ENCODE measurements at regions not wholly inside any gene's neighbourhood (a gene's known extent, or its start where the extent isn't known, plus 50 kb on each side); places are given as distances from the start of the nearest gene placed in this dataset.

- H3K4me3 ChIP-seq (ENCODE audit: low read length) = no peak overlapping the region
- POLR2A ChIA-PET = no interaction called here
Observed at GRCh38 chr4:111879539-111879938, 265.7 kb upstream of the FAM241A start.

GRCh38 chr4:111880116-111880515, 265.1 kb upstream of the FAM241A start:
- H3K4me1 Mint-ChIP-seq = no peaks in the 10 kb centered on the region
- peaks cover 0 to 5% (median 0%) of the 10 kb centered on the region in 5 donors for H3K9me3 Mint-ChIP-seq
- H3K36me3 ChIP-seq (ENCODE audit: insufficient read depth, low read length) = no peaks in the 10 kb centered on the region
- H3K4me3 ChIP-seq (ENCODE audit: low read length) = no peak overlapping the region
- no peak for DNase-seq
- ChIA-PET POLR2A (no interaction called here), CTCF (no interaction called here)
- H3K27me3 ChIP-seq (ENCODE audit: insufficient read depth, low read length, poor library complexity, severe bottlenecking) = no peaks in the 10 kb centered on the region
- no peaks in the 10 kb centered on the region for H3K36me3 Mint-ChIP-seq
- no peaks in the 10 kb centered on the region for H3K9me3 ChIP-seq (ENCODE audit: low read length)
- no peaks in the 10 kb centered on the region for H3K4me1 ChIP-seq (ENCODE audit: insufficient read depth, low read length)
- no peak overlapping the region for H3K27ac ChIP-seq (ENCODE audit: low read depth, low read length)
- no peaks in the 10 kb centered on the region for H3K27me3 Mint-ChIP-seq
- no peak overlapping the region for H3K27ac Mint-ChIP-seq
- H3K4me3 Mint-ChIP-seq = no peak overlapping the region

More at GRCh38 chr4:111879539-111879938, 265.7 kb upstream of the FAM241A start:
- H3K27me3 Mint-ChIP-seq = no peaks in the 10 kb centered on the region
- Histone ChIP-seq H3K36me3 (ENCODE audit: insufficient read depth, low read length) (no peaks in the 10 kb centered on the region), H3K27ac (ENCODE audit: low read depth, low read length) (no peak overlapping the region), H3K27me3 (ENCODE audit: insufficient read depth, low read length, poor library complexity, severe bottlenecking) (no peaks in the 10 kb centered on the region), H3K9me3 (ENCODE audit: low read length) (no peaks in the 10 kb centered on the region), H3K4me1 (ENCODE audit: insufficient read depth, low read length) (no peaks in the 10 kb centered on the region)
- no peak for DNase-seq
- H3K27ac Mint-ChIP-seq = no peak overlapping the region
- no peak overlapping the region for H3K4me3 Mint-ChIP-seq
- no peaks in the 10 kb centered on the region for H3K36me3 Mint-ChIP-seq
- peaks cover 0 to 5% (median 0%) of the 10 kb centered on the region in 5 donors for H3K9me3 Mint-ChIP-seq
- H3K4me1 Mint-ChIP-seq = no peaks in the 10 kb centered on the region
- CTCF ChIA-PET = no interaction called here

GRCh38 chr4:111883557-111883999, 261.7 kb upstream of the FAM241A start:
- no peak overlapping the region for H3K4me3 ChIP-seq (ENCODE audit: low read length)
- Mint-ChIP-seq H3K4me1 (no peaks in the 10 kb centered on the region), H3K36me3 (no peaks in the 10 kb centered on the region), H3K27me3 (no peaks in the 10 kb centered on the region), H3K4me3 (no peak overlapping the region), H3K9me3 (peaks cover 0 to 2% (median 0%) of the 10 kb centered on the region in 5 donors), H3K27ac (no peak overlapping the region)
- H3K9me3 ChIP-seq (ENCODE audit: low read length) = no peaks in the 10 kb centered on the region
- H3K36me3 ChIP-seq (ENCODE audit: insufficient read depth, low read length) = no peaks in the 10 kb centered on the region
- no peak for DNase-seq
- H3K27ac ChIP-seq (ENCODE audit: low read depth, low read length) = no peak overlapping the region
- POLR2A ChIA-PET = no interaction called here
- CTCF ChIA-PET = no interaction called here
- H3K27me3 ChIP-seq (ENCODE audit: insufficient read depth, low read length, poor library complexity, severe bottlenecking) = no peaks in the 10 kb centered on the region
- H3K4me1 ChIP-seq (ENCODE audit: insufficient read depth, low read length) = no peaks in the 10 kb centered on the region

GRCh38 chr4:111890412-111890811, 254.8 kb upstream of the FAM241A start:
- Histone ChIP-seq H3K9me3 (ENCODE audit: low read length) (no peaks in the 10 kb centered on the region), H3K4me3 (ENCODE audit: low read length) (no peak overlapping the region), H3K4me1 (ENCODE audit: insufficient read depth, low read length) (no peaks in the 10 kb centered on the region), H3K27ac (ENCODE audit: low read depth, low read length) (no peak overlapping the region), H3K36me3 (ENCODE audit: insufficient read depth, low read length) (no peaks in the 10 kb centered on the region), H3K27me3 (ENCODE audit: insufficient read depth, low read length, poor library complexity, severe bottlenecking) (no peaks in the 10 kb centered on the region)
- no peaks in the 10 kb centered on the region for H3K36me3 Mint-ChIP-seq
- peaks cover 1 to 6% (median 5%) of the 10 kb centered on the region in 5 donors for H3K9me3 Mint-ChIP-seq
- ChIA-PET POLR2A (no interaction called here), CTCF (no interaction called here)
- no peaks in the 10 kb centered on the region for H3K4me1 Mint-ChIP-seq
- no peak overlapping the region for H3K4me3 Mint-ChIP-seq
- no peaks in the 10 kb centered on the region for H3K27me3 Mint-ChIP-seq
- no peak overlapping the region for H3K27ac Mint-ChIP-seq
- no peak for DNase-seq

- peaks cover 0 to 11% (median 0%) of the 10 kb centered on the region in 5 donors for H3K9me3 Mint-ChIP-seq
- no peak for DNase-seq
- Histone ChIP-seq H3K9me3 (ENCODE audit: low read length) (no peaks in the 10 kb centered on the region), H3K36me3 (ENCODE audit: insufficient read depth, low read length) (no peaks in the 10 kb centered on the region), H3K27me3 (ENCODE audit: insufficient read depth, low read length, poor library complexity, severe bottlenecking) (no peaks in the 10 kb centered on the region), H3K4me1 (ENCODE audit: insufficient read depth, low read length) (no peaks in the 10 kb centered on the region), H3K27ac (ENCODE audit: low read depth, low read length) (no peak overlapping the region), H3K4me3 (ENCODE audit: low read length) (no peak overlapping the region)
- ChIA-PET CTCF (interaction anchor here (1.3 kb wide), 1 partner anchor 11 kb away, joined by 3 read pairs; no protein-coding TSS in a partner anchor), POLR2A (no interaction called here)
- no peaks in the 10 kb centered on the region for H3K27me3 Mint-ChIP-seq
- H3K27ac Mint-ChIP-seq = no peak overlapping the region
- H3K36me3 Mint-ChIP-seq = no peaks in the 10 kb centered on the region
- H3K4me3 Mint-ChIP-seq = no peak overlapping the region
- no peaks in the 10 kb centered on the region for H3K4me1 Mint-ChIP-seq
Observed at GRCh38 chr4:111905511-111905910, 239.7 kb upstream of the FAM241A start.

GRCh38 chr4:111919639-111920038, 225.6 kb upstream of the FAM241A start:
- ChIA-PET CTCF (no interaction called here), POLR2A (no interaction called here)
- H3K9me3 ChIP-seq (ENCODE audit: low read length) = no peaks in the 10 kb centered on the region
- H3K4me1 ChIP-seq (ENCODE audit: insufficient read depth, low read length) = no peaks in the 10 kb centered on the region
- H3K36me3 ChIP-seq (ENCODE audit: insufficient read depth, low read length) = no peaks in the 10 kb centered on the region
- no peak overlapping the region for H3K27ac Mint-ChIP-seq
- H3K4me1 Mint-ChIP-seq = no peaks in the 10 kb centered on the region
- no peaks in the 10 kb centered on the region for H3K27me3 Mint-ChIP-seq
- no peak overlapping the region for H3K4me3 ChIP-seq (ENCODE audit: low read length)
- peaks cover 0 to 8% (median 2%) of the 10 kb centered on the region in 5 donors for H3K9me3 Mint-ChIP-seq
- H3K27me3 ChIP-seq (ENCODE audit: insufficient read depth, low read length, poor library complexity, severe bottlenecking) = no peaks in the 10 kb centered on the region
- H3K4me3 Mint-ChIP-seq = no peak overlapping the region
- H3K36me3 Mint-ChIP-seq = no peaks in the 10 kb centered on the region
- no peak overlapping the region for H3K27ac ChIP-seq (ENCODE audit: low read depth, low read length)
- DNase-seq = no peak

- Histone ChIP-seq H3K27me3 (ENCODE audit: insufficient read depth, low read length, poor library complexity, severe bottlenecking) (no peaks in the 10 kb centered on the region), H3K4me1 (ENCODE audit: insufficient read depth, low read length) (no peaks in the 10 kb centered on the region), H3K27ac (ENCODE audit: low read depth, low read length) (no peak overlapping the region), H3K36me3 (ENCODE audit: insufficient read depth, low read length) (no peaks in the 10 kb centered on the region), H3K4me3 (ENCODE audit: low read length) (no peak overlapping the region), H3K9me3 (ENCODE audit: low read length) (no peaks in the 10 kb centered on the region)
- no peak overlapping the region for H3K4me3 Mint-ChIP-seq
- no peaks in the 10 kb centered on the region for H3K36me3 Mint-ChIP-seq
- no peaks in the 10 kb centered on the region for H3K4me1 Mint-ChIP-seq
- DNase-seq = no peak
- no peak overlapping the region for H3K27ac Mint-ChIP-seq
- no peaks in the 10 kb centered on the region for H3K27me3 Mint-ChIP-seq
- CTCF ChIA-PET = no interaction called here
- H3K9me3 Mint-ChIP-seq = peaks cover 0 to 7% (median 0%) of the 10 kb centered on the region in 5 donors
- POLR2A ChIA-PET = no interaction called here
Observed at GRCh38 chr4:111921714-111922113, 223.5 kb upstream of the FAM241A start.

- H3K4me1 ChIP-seq (ENCODE audit: insufficient read depth, low read length) = no peaks in the 10 kb centered on the region
- no peaks in the 10 kb centered on the region for H3K9me3 ChIP-seq (ENCODE audit: low read length)
- no peak overlapping the region for H3K4me3 ChIP-seq (ENCODE audit: low read length)
- Mint-ChIP-seq H3K4me1 (no peaks in the 10 kb centered on the region), H3K27me3 (no peaks in the 10 kb centered on the region), H3K9me3 (peaks cover 0 to 6% (median 2%) of the 10 kb centered on the region in 5 donors), H3K27ac (no peak overlapping the region), H3K36me3 (no peaks in the 10 kb centered on the region), H3K4me3 (no peak overlapping the region)
- no peak for DNase-seq
- no peaks in the 10 kb centered on the region for H3K27me3 ChIP-seq (ENCODE audit: insufficient read depth, low read length, poor library complexity, severe bottlenecking)
- H3K27ac ChIP-seq (ENCODE audit: low read depth, low read length) = no peak overlapping the region
- H3K36me3 ChIP-seq (ENCODE audit: insufficient read depth, low read length) = no peaks in the 10 kb centered on the region
- POLR2A ChIA-PET = no interaction called here
- CTCF ChIA-PET = no interaction called here
Observed at GRCh38 chr4:111923786-111924185, 221.5 kb upstream of the FAM241A start.

- no peak for DNase-seq
- CTCF ChIA-PET = no interaction called here
- no peaks in the 10 kb centered on the region for H3K36me3 Mint-ChIP-seq
- H3K36me3 ChIP-seq (ENCODE audit: insufficient read depth, low read length) = no peaks in the 10 kb centered on the region
- H3K9me3 ChIP-seq (ENCODE audit: low read length) = no peaks in the 10 kb centered on the region
- no peaks in the 10 kb centered on the region for H3K27me3 ChIP-seq (ENCODE audit: insufficient read depth, low read length, poor library complexity, severe bottlenecking)
- H3K27ac Mint-ChIP-seq = no peak overlapping the region
- H3K4me3 ChIP-seq (ENCODE audit: low read length) = no peak overlapping the region
- H3K27me3 Mint-ChIP-seq = no peaks in the 10 kb centered on the region
- no peaks in the 10 kb centered on the region for H3K4me1 Mint-ChIP-seq
- H3K27ac ChIP-seq (ENCODE audit: low read depth, low read length) = no peak overlapping the region
- H3K9me3 Mint-ChIP-seq = peaks cover 0 to 3% (median 2%) of the 10 kb centered on the region in 5 donors
- POLR2A ChIA-PET = no interaction called here
- H3K4me1 ChIP-seq (ENCODE audit: insufficient read depth, low read length) = no peaks in the 10 kb centered on the region
- no peak overlapping the region for H3K4me3 Mint-ChIP-seq
Observed at GRCh38 chr4:111924696-111925095, 220.6 kb upstream of the FAM241A start.
